H1 (cell line): ENCODE measurements at regions not wholly inside any gene's neighbourhood (a gene's known extent, or its start where the extent isn't known, plus 50 kb on each side); places are given as distances from the start of the nearest gene placed in this dataset.

Experiments used
- CTCF ChIA-PET: fragments of 300-600 bp; sonication (Branson Sonifier 250); formaldehyde crosslinking; loops from one replicate; lab custom pipeline; 2021; ENCODE audit not compliant: partially characterized antibody; lab: Charles Lee
- POLR2A ChIA-PET: fragments of 300-600 bp; sonication (Branson Sonifier 250); formaldehyde crosslinking; loops from one replicate; lab custom pipeline; 2021; ENCODE audit warnings: inconsistent platforms; ENCODE audit not compliant: partially characterized antibody; lab: Charles Lee
- DNase-seq, 2 experiments: peaks; one replicate each; pipeline versions ENCODE4 v3.0.0 to v3.0.0-alpha.2; 2010 to 2022; ENCODE audit warnings: low spot score in 2 of 2, low read depth in 1 of 2, mixed read lengths in 1 of 2
- FAIRE-seq: peaks from 2 replicates; lab custom pipeline; 2011; peaks lifted over from hg19 to GRCh38; lab: Jason Lieb, UNC
- H2AFZ ChIP-seq: 2 replicates; pipeline ENCODE4 v1.8.1; 2012; ENCODE audit warnings: low read length, inconsistent platforms
- H2AK5ac ChIP-seq: 2 replicates; pipeline ENCODE4 v1.6.1; 2013; ENCODE audit warnings: low read depth, low read length
- H2BK120ac ChIP-seq: replicated peaks from 2 replicates; pipeline ENCODE3; 2013; ENCODE audit warnings: low read depth, low read length, inconsistent platforms
- H2BK12ac ChIP-seq: 2 replicates; pipeline ENCODE4 v1.6.1; 2013; ENCODE audit warnings: low read depth, low read length
- H2BK15ac ChIP-seq: 2 replicates; pipeline ENCODE4 v1.6.1; 2013; ENCODE audit warnings: low read length
- H2BK20ac ChIP-seq: 2 replicates; pipeline ENCODE4 v1.6.1; 2013; ENCODE audit warnings: low read length
- H2BK5ac ChIP-seq: 2 replicates; pipeline ENCODE4 v1.6.1; 2013; ENCODE audit warnings: low read depth, low read length
- H3K14ac ChIP-seq: 2 replicates; pipeline ENCODE4 v1.6.1; 2013; ENCODE audit warnings: inconsistent platforms; ENCODE audit not compliant: insufficient read length
- H3K18ac ChIP-seq: 2 replicates; pipeline ENCODE4 v1.6.1; 2013; ENCODE audit warnings: low read length; ENCODE audit errors: extremely low read depth
- H3K23ac ChIP-seq: 2 replicates; pipeline ENCODE4 v1.6.1; 2013; ENCODE audit warnings: inconsistent platforms; ENCODE audit not compliant: insufficient read length
- H3K23me2 ChIP-seq: 2 replicates; pipeline ENCODE4 v1.6.1; 2013; ENCODE audit warnings: low read depth, low read length
- H3K27ac ChIP-seq: 2 replicates; pipeline ENCODE4 v1.6.1; 2011; ENCODE audit warnings: low read depth, low read length, inconsistent platforms
- H3K27me3 ChIP-seq, 4 experiments: replicated peaks in 1 of 4; 1 replicate in 1 of 4; 2 replicates in 3 of 4; pipeline versions ENCODE4 v1.6.1 to v1.8.1; 2011 to 2013; ENCODE audit warnings: low read length in 3 of 4, mild to moderate bottlenecking in 3 of 4, inconsistent platforms in 2 of 4, mixed read lengths in 2 of 4, moderate library complexity in 1 of 4; ENCODE audit not compliant: control insufficient read depth in 3 of 4, insufficient read depth in 3 of 4; ENCODE audit errors: extremely low read depth in 1 of 4
- H3K36me3 ChIP-seq, 4 experiments: 2 replicates each; pipeline versions ENCODE4 v1.6.1 to v1.8.1; 2011 to 2013; ENCODE audit warnings: mild to moderate bottlenecking in 4 of 4, low read length in 3 of 4, moderate library complexity in 2 of 4, control low read depth in 1 of 4, inconsistent platforms in 1 of 4; ENCODE audit not compliant: insufficient read depth in 4 of 4, control insufficient read depth in 2 of 4
- H3K4ac ChIP-seq: replicated peaks from 2 replicates; pipeline ENCODE3; 2013; ENCODE audit warnings: low read length, low read depth, mixed read lengths, inconsistent platforms; ENCODE audit not compliant: insufficient read length
- H3K4me1 ChIP-seq, 4 experiments: replicated peaks in 1 of 4; 1 replicate in 1 of 4; 2 replicates in 3 of 4; pipeline versions ENCODE4 v1.6.1 to v1.8.1; 2011 to 2013; ENCODE audit warnings: low read length in 3 of 4, inconsistent platforms in 2 of 4, mixed read lengths in 1 of 4; ENCODE audit not compliant: insufficient read depth in 4 of 4, control insufficient read depth in 3 of 4
- H3K4me2 ChIP-seq, 2 experiments: 2 replicates each; pipeline versions ENCODE4 v1.6.1 to v1.8.1; 2011 to 2013; ENCODE audit warnings: low read depth in 2 of 2, low read length in 2 of 2, control low read depth in 1 of 2, inconsistent platforms in 1 of 2, mild to moderate bottlenecking in 1 of 2; ENCODE audit not compliant: insufficient read depth in 1 of 2
- H3K4me3 ChIP-seq, 4 experiments: fragments of 200-600, 300-600 bp in 1 of 4; sonication (generic), shearing (Covaris generic), sonication (Bioruptor Twin) in 1 of 4; 2 replicates each; pipeline versions ENCODE4 v1.5.1 to v1.8.1; 2011 to 2016; ENCODE audit warnings: low read length in 4 of 4, low read depth in 3 of 4, control low read depth in 2 of 4, inconsistent platforms in 2 of 4, mild to moderate bottlenecking in 2 of 4, mixed read lengths in 1 of 4, moderate library complexity in 1 of 4; ENCODE audit not compliant: insufficient read depth in 2 of 4; ENCODE audit errors: extremely low read depth in 1 of 4
- H3K56ac ChIP-seq: replicated peaks from 2 replicates; pipeline ENCODE3; 2013; ENCODE audit warnings: low read depth, mild to moderate bottlenecking, mixed read lengths, low read length, inconsistent platforms; ENCODE audit not compliant: insufficient read length
- H3K79me1 ChIP-seq: 2 replicates; pipeline ENCODE4 v1.6.1; 2013; ENCODE audit warnings: low read depth, low read length, control low read depth
- H3K79me2 ChIP-seq, 2 experiments: 2 replicates each; pipeline versions ENCODE4 v1.6.1 to v1.8.1; 2012 to 2013; ENCODE audit warnings: low read length in 2 of 2, mild to moderate bottlenecking in 2 of 2, inconsistent platforms in 1 of 2; ENCODE audit not compliant: insufficient read depth in 2 of 2, control insufficient read depth in 1 of 2
- H3K9ac ChIP-seq, 4 experiments: replicated peaks in 1 of 4; 1 replicate in 1 of 4; 2 replicates in 3 of 4; pipeline versions ENCODE4 v1.6.1 to v1.8.1; 2011 to 2013; ENCODE audit warnings: low read depth in 3 of 4, low read length in 3 of 4, control low read depth in 2 of 4, mild to moderate bottlenecking in 2 of 4, moderate library complexity in 2 of 4, inconsistent platforms in 1 of 4; ENCODE audit errors: extremely low read depth in 1 of 4
- H3K9me3 ChIP-seq, 2 experiments: 2 replicates each; pipeline versions ENCODE4 v1.6.1 to v1.8.1; 2012 to 2013; ENCODE audit warnings: mild to moderate bottlenecking in 2 of 2, moderate library complexity in 2 of 2, control low read depth in 1 of 2, inconsistent platforms in 1 of 2, low read depth in 1 of 2, low read length in 1 of 2, mixed read lengths in 1 of 2; ENCODE audit not compliant: insufficient read depth in 2 of 2
- H4K20me1 ChIP-seq, 2 experiments: replicated peaks in 1 of 2; 2 replicates each; pipeline versions ENCODE3 to v1.8.1; 2011 to 2013; ENCODE audit warnings: inconsistent platforms in 2 of 2, low read length in 2 of 2, mild to moderate bottlenecking in 1 of 2; ENCODE audit not compliant: insufficient read depth in 2 of 2, control insufficient read depth in 1 of 2
- H4K5ac ChIP-seq: 2 replicates; pipeline ENCODE4 v1.6.1; 2013; ENCODE audit warnings: low read length, low read depth, mixed read lengths, inconsistent platforms; ENCODE audit not compliant: insufficient read length
- H4K8ac ChIP-seq: 2 replicates; pipeline ENCODE4 v1.8.0; 2013; ENCODE audit warnings: mild to moderate bottlenecking, moderate library complexity, low read length, inconsistent platforms; ENCODE audit not compliant: insufficient read depth; ENCODE audit errors: extremely low read depth
- H4K91ac ChIP-seq: replicated peaks from 2 replicates; pipeline ENCODE3; 2013; ENCODE audit warnings: low read length, mixed read lengths, inconsistent platforms; ENCODE audit not compliant: insufficient read length
- ATF3 ChIP-seq: IDR thresholded peaks from 2 replicates; pipeline ENCODE4 v1.6.1; 2011; ENCODE audit warnings: low read depth, mild to moderate bottlenecking, low read length; ENCODE audit not compliant: insufficient read depth
- CBX8 ChIP-seq: fragments of 300-800, 300-1000 bp; sonication (generic); IDR thresholded peaks from 2 replicates; pipeline ENCODE4 v1.7.1; 2016; ENCODE audit warnings: low read depth, low read length, borderline replicate concordance
- EP300 ChIP-seq, 2 experiments: IDR thresholded peaks; 1 replicate in 1 of 2; 2 replicates in 1 of 2; pipeline ENCODE4 v1.6.1; 2011 to 2012; ENCODE audit warnings: low read depth in 2 of 2, low read length in 2 of 2, mild to moderate bottlenecking in 2 of 2, borderline replicate concordance in 1 of 2, inconsistent platforms in 1 of 2, moderate library complexity in 1 of 2
- KDM1A ChIP-seq: fragments of 200-600, 300-600 bp; sonication (generic); IDR thresholded peaks from 2 replicates; pipeline ENCODE4 v1.7.1; 2016; ENCODE audit warnings: mild to moderate bottlenecking, low read length, borderline replicate concordance
- KDM5A ChIP-seq: fragments of 200-600 bp; IDR thresholded peaks from 2 replicates; pipeline ENCODE4 v1.7.1; 2012; ENCODE audit warnings: mild to moderate bottlenecking, low read length, inconsistent platforms, mixed read lengths
- MAFK ChIP-seq: IDR thresholded peaks from 2 replicates; pipeline ENCODE4 v1.6.1; 2012; ENCODE audit warnings: low read depth, mild to moderate bottlenecking, improper control_type of control experiment, low read length
- POLR2AphosphoS5 ChIP-seq: IDR thresholded peaks from 2 replicates; pipeline ENCODE4 v1.6.1; 2011; ENCODE audit warnings: low read depth, low read length
- SP1 ChIP-seq: IDR thresholded peaks from 2 replicates; pipeline ENCODE4 v1.6.1; 2011; ENCODE audit warnings: low read depth, low read length
- SP2 ChIP-seq: IDR thresholded peaks from 2 replicates; pipeline ENCODE4 v1.6.1; 2012; ENCODE audit warnings: mild to moderate bottlenecking, low read length, inconsistent platforms
- SP4 ChIP-seq: IDR thresholded peaks from 2 replicates; pipeline ENCODE4 v1.6.1; 2012; ENCODE audit warnings: low read length, inconsistent platforms
- SUZ12 ChIP-seq: fragments of 200-600 bp; sonication (generic); IDR thresholded peaks from 2 replicates; pipeline ENCODE4 v1.6.1; 2012; ENCODE audit warnings: mild to moderate bottlenecking, inconsistent platforms, low read length, moderate library complexity, mixed read lengths
- TBP ChIP-seq: IDR thresholded peaks from 2 replicates; pipeline ENCODE4 v1.6.1; 2011; ENCODE audit warnings: low read depth, low read length, improper control_type of control experiment
- YY1 ChIP-seq: IDR thresholded peaks from 2 replicates; pipeline ENCODE4 v1.6.1; 2011; ENCODE audit warnings: low read depth, mild to moderate bottlenecking, low read length
- WGBS, 2 experiments: shearing (Covaris generic) in 1 of 2; methylation state at CpG; one replicate each; pipeline versions ENCODE4 v1.1.6 to v1.1.7; 2013 to 2015; ENCODE audit warnings: low lambda C conversion rate in 2 of 2, mixed read lengths in 2 of 2, inconsistent platforms in 1 of 2, low coverage in 1 of 2, missing lambda C conversion rate in 1 of 2; ENCODE audit not compliant: insufficient replicate concordance in 2 of 2, insufficient coverage in 1 of 2, insufficient read length in 1 of 2; ENCODE audit errors: extremely low coverage in 1 of 2, missing lambda C conversion rate in 1 of 2; 5-methylcytosine and 5-hydroxymethylcytosine counted together

GRCh38 chr6:105790635-105791034, 295.5 kb upstream of the PRDM1 start:
- Histone ChIP-seq H4K20me1 (no peaks in the 10 kb centered on the region), H4K5ac (no peak overlapping the region), H3K4me3 (no peak overlapping the region), H2BK5ac (no peak overlapping the region), H3K9me3 (no peaks in the 10 kb centered on the region), H3K79me2 (no peaks in the 10 kb centered on the region), H3K56ac (no peak overlapping the region), H3K9ac (no peak overlapping the region), H3K79me1 (no peaks in the 10 kb centered on the region), H3K23me2 (no peaks in the 10 kb centered on the region), H3K27ac (no peak overlapping the region), H2BK120ac (no peak overlapping the region), H3K36me3 (no peaks in the 10 kb centered on the region), H2BK20ac (no peak overlapping the region), H2BK15ac (no peak overlapping the region), H2AFZ (no peak overlapping the region), H2BK12ac (no peak overlapping the region), H4K8ac (no peak overlapping the region), H3K4ac (no peak overlapping the region), H3K27me3 (no peaks in the 10 kb centered on the region), H3K23ac (no peak overlapping the region), H2AK5ac (no peak overlapping the region), H4K91ac (no peak overlapping the region), H3K4me2 (no peak overlapping the region), H3K14ac (no peak overlapping the region), H3K18ac (no peak overlapping the region), H3K4me1 (peaks cover 0 to 2% (median 0%) of the 10 kb centered on the region in 4 experiments; a peak in 1 of 7 replicates)
- DNase-seq (no peak), FAIRE-seq (no peak)
- CTCF ChIA-PET: interaction anchor here (1.3 kb wide), 1 partner anchor 11 kb away, joined by 3 read pairs; no protein-coding TSS in a partner anchor
- 81% methylated on average over 1 of the region's 1 CpG; no CpG with 5 or more reads in 1 of the 2 experiments for WGBS, 2 experiments
- POLR2A ChIA-PET: no interaction called here
- TF ChIP-seq YY1 (peak; percentile 13; the same call in 1 of the 2 replicates), SP1 (no peak), KDM1A (no peak), CBX8 (no peak), TBP (no peak), SUZ12 (no peak), MAFK (no peak), ATF3 (no peak), POLR2AphosphoS5 (no peak), SP4 (no peak), SP2 (no peak), KDM5A (no peak), EP300 (IDR thresholded peaks at IDR 0.05; ENCODE audit: borderline replicate concordance in 1 of 2, low read depth in 2 of 2, low read length in 2 of 2) (no peak)
